Keratinocyte (primary cell): ENCODE measurements at regions not wholly inside any gene's neighbourhood (a gene's known extent, or its start where the extent isn't known, plus 50 kb on each side); places are given as distances from the start of the nearest gene placed in this dataset.
"Not testable (repeated sequence)": the region's sequence is repeated elsewhere in the genome, so short reads cannot be mapped to it uniquely, and the experiment has no call there.

ENCODE experiments used
- CTCF ChIP-seq, 3 experiments: IDR thresholded peaks in 1 of 3; conservative IDR thresholded peaks in 1 of 3; optimal IDR thresholded peaks in 1 of 3; 2 replicates in 2 of 3; 3 replicates in 1 of 3; pipeline versions ENCODE3 to v1.5.1; 2011; ENCODE audit warnings: low read length in 3 of 3, mild to moderate bottlenecking in 3 of 3, moderate library complexity in 2 of 3, control low read depth in 1 of 3, inconsistent platforms in 1 of 3; ENCODE audit not compliant: insufficient read depth in 2 of 3; ENCODE audit errors: extremely low read depth in 1 of 3
- EZH2 ChIP-seq: IDR thresholded peaks from one replicate; pipeline ENCODE4 v1.6.1; 2012; ENCODE audit warnings: inconsistent platforms, mild to moderate bottlenecking, low read length, moderate library complexity

- not testable (repeated sequence) for TF ChIP-seq CTCF (optimal IDR thresholded peaks at IDR 0.05 in 1 of 3, IDR thresholded peaks at IDR 0.05 in 1 of 3, conservative IDR thresholded peaks at IDR 0.05 in 1 of 3; ENCODE audit: extremely low read depth in 1 of 3, insufficient read depth in 2 of 3, low read length in 3 of 3); EZH2
Measured at GRCh38 chr3:8440142-8440541, 61.5 kb upstream of the LMCD1 start.
